GM20000 (cell line): ENCODE measurements at regions not wholly inside any gene's neighbourhood (a gene's known extent, or its start where the extent isn't known, plus 50 kb on each side); places are given as distances from the start of the nearest gene placed in this dataset.

ENCODE experiments used
- DNase-seq: peaks from one replicate; pipeline ENCODE4 v3.0.0; 2012; ENCODE audit warnings: low spot score
- CTCF ChIP-seq: IDR thresholded peaks from 2 replicates; pipeline ENCODE4 v1.5.1; 2012; ENCODE audit warnings: mild to moderate bottlenecking, control low read depth; ENCODE audit errors: extremely low read depth, missing control alignments

GRCh38 chr18:66193394-66193793 is 410.5 kb downstream of the CDH19 start:
- TF ChIP-seq CTCF, result no peak
- no peak for DNase-seq

GRCh38 chr18:66168685-66169235 is 417.9 kb downstream of the CDH7 start:
- no peak for DNase-seq
- no peak for TF ChIP-seq CTCF

GRCh38 chr18:66167829-66168684 is 417.2 kb downstream of the CDH7 start:
- no peak for TF ChIP-seq CTCF
- DNase-seq, result no peak

- TF ChIP-seq CTCF, result no peak
- no peak for DNase-seq
These were observed 409.2 kb downstream of the CDH7 start for GRCh38 chr18:66160007-66160406.

GRCh38 chr18:66159451-66159850 is 408.6 kb downstream of the CDH7 start:
- no peak for TF ChIP-seq CTCF
- no peak for DNase-seq

GRCh38 chr18:66156946-66157687 is 406.3 kb downstream of the CDH7 start:
- no peak for TF ChIP-seq CTCF

GRCh38 chr18:66150650-66151049 is 399.8 kb downstream of the CDH7 start:
- TF ChIP-seq CTCF, result no peak

More at GRCh38 chr18:66156946-66157687, 406.3 kb downstream of the CDH7 start:
- no peak for DNase-seq

More at GRCh38 chr18:66150650-66151049, 399.8 kb downstream of the CDH7 start:
- no peak for DNase-seq
